LNCaP clone FGC (cell line): ENCODE measurements at regions not wholly inside any gene's neighbourhood (a gene's known extent, or its start where the extent isn't known, plus 50 kb on each side); places are given as distances from the start of the nearest gene placed in this dataset.

Experiments used
- DNase-seq: peaks from one replicate; pipeline ENCODE4 v3.0.0-alpha.2; 2011; ENCODE audit warnings: low read depth
- H3K4me3 ChIP-seq: 2 replicates; pipeline ENCODE4 v1.5.1; 2011; ENCODE audit warnings: mild to moderate bottlenecking, low read depth, low read length, control low read depth
- TF ChIP-seq, protein P1 (sequence below): IDR thresholded peaks from 2 replicates; pipeline ENCODE4 v1.5.1; 2012; ENCODE audit warnings: mild to moderate bottlenecking; ENCODE audit not compliant: control insufficient read depth, insufficient read depth; ENCODE audit errors: extremely low read depth

DNA sequence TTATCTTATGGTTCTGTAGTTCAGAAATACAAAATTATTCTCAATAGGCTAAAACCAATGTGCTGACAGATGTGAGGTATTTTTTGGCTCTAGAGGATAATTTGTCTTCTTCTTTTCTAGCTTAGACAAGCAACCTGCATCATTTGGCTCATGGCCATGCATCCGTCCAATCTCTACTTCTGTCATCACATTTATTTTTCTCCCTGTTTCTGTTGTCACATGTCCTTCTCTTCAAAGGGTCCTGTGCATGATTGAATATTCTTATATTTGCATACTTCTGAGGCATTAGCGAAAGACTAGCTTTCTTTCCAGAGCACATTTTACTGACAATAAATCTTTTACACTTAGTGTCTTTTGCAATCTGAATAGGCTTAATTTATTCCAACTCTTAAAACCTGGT lies 564.7 kb downstream of the CDH10 start:
- no peak for DNase-seq
- H3K4me3 ChIP-seq = no peak overlapping the region
- TF ChIP-seq, protein P1, sequence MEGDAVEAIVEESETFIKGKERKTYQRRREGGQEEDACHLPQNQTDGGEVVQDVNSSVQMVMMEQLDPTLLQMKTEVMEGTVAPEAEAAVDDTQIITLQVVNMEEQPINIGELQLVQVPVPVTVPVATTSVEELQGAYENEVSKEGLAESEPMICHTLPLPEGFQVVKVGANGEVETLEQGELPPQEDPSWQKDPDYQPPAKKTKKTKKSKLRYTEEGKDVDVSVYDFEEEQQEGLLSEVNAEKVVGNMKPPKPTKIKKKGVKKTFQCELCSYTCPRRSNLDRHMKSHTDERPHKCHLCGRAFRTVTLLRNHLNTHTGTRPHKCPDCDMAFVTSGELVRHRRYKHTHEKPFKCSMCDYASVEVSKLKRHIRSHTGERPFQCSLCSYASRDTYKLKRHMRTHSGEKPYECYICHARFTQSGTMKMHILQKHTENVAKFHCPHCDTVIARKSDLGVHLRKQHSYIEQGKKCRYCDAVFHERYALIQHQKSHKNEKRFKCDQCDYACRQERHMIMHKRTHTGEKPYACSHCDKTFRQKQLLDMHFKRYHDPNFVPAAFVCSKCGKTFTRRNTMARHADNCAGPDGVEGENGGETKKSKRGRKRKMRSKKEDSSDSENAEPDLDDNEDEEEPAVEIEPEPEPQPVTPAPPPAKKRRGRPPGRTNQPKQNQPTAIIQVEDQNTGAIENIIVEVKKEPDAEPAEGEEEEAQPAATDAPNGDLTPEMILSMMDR = no peak

DNA sequence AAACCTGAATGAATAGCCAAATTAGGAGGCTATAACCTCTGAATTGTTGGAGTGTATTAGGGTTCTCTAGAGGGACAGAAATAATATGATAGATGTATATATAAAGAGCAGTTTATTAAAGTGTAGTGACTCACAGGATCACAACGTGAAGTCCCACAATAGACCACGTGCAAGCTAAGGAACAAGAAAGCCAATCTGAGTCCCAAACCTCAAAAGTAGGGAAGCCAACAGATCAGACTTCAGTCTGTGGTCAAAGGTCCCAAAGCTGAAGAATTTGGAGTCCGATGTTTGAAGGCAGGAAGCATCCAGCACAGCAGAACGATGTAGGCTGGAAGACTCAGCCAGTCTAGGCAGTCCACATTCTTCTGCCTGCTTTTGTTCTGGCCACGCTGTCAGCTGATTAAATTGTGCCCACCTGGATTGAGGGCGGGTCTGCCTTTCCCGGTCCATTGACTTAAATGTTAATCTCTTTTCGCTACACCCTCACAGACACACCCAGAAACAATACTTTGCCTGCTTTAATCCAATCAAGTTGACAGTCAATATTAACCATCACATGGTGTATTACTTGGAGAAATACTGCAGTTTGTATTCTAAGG lies 550.6 kb downstream of the CDH10 start:
- H3K4me3 ChIP-seq = no peak overlapping the region
- no peak for DNase-seq
- TF ChIP-seq, protein P1 = no peak

DNA sequence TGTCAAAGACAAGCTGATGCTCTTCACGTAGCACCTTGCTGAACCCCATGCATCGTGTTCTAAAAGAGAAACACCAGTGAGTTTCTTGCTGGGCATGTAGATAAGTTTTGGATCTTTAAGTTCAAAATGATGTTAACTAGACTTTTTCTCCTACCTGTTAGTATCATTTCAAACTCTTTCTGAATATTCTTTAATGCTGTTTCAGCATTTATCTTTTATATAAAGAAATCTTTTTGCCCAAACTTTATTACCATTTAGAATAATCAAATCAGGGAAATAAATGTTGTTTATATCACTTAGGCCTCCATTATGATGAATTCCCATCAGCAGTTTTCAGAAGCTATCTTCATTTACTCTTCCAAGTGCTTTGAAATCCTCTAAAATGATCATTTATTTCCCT lies 542.8 kb downstream of the CDH10 start:
- DNase-seq = no peak
- no peak overlapping the region for H3K4me3 ChIP-seq
- TF ChIP-seq, protein P1 = no peak

DNA sequence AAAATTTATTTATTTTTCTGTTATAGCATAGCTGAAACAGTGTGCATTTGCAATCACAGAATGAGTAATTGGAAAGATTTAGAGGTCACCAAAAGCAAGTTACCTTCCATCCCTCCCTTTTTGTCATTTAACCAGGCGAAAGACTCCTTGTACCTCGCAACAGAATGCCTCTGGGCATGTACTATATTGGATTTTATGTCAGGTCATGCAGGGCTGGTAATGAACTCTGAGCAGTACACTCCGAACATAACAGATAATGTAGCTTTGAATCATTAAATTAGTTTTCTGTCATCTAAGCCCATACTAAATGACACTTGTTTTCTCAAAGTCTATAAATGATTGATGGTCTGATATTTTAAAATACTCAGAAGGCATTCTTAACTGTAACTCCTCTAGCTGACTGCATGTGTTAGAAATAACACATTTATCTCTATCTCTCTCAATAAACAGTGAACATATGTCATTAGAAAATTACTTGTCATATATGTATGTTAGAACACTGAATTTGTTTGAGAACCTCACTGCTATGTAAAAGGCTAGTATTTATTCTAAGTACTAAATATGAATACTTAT lies 541.2 kb downstream of the CDH10 start:
- H3K4me3 ChIP-seq = no peak overlapping the region
- DNase-seq = no peak
- TF ChIP-seq, protein P1 = no peak

DNA sequence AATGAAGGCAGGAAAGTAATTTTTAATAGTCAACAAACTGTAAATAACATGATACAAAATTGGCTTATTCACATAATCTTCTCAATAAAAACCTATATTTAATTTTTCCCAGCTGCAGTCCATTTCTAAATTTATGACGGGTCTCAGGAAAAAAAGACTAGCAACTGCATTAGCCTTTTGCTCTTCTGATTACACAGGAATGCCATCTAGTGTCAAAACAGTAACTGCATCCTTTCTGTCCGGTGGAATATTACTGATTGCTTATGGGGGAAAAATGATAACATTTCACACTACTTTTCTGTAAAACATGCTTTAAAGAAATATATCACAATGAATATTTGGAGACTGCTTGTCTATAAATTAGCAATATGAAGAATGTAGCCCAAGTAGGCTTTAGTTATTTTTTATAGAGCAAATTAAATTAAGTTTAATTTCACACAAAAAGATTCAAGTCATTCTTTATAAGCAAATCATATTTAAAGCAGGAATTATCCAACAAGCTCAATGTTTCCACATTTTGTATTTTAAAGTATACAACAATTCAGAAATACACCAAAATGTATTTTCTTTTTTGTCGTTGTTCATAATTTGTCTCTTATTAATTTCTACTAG lies 534.7 kb downstream of the CDH10 start:
- DNase-seq = peak; percentile 13
- TF ChIP-seq, protein P1 = peak; percentile 91
- no peak overlapping the region for H3K4me3 ChIP-seq

DNA sequence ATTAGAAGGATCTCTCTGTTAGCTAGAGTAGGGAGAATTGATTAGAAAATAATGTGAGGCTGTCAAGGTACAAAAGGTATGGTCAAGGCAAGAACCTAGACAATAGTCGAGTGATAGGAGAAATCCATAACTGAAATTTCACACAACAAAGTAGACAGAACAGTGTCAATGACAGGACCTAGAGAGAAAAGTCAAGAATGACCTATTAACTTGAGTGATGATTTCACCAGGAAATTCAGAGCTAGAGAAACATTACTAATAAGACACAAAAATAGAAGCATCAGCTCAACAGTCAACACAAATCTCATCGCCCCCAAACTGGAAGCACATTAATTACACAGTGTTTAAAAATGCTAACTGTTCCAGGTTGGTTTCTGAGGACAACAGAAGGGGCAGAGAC lies 532.4 kb downstream of the CDH10 start:
- H3K4me3 ChIP-seq = no peak overlapping the region
- TF ChIP-seq, protein P1 = no peak
- no peak for DNase-seq
